Mesenchymal stem cell (in vitro differentiated cells and primary cell): ENCODE measurements at regions not wholly inside any gene's neighbourhood (a gene's known extent, or its start where the extent isn't known, plus 50 kb on each side); places are given as distances from the start of the nearest gene placed in this dataset.

ENCODE experiments used
- DNase-seq: peaks from one replicate; pipeline ENCODE4 v3.0.0-alpha.2; 2013
- H2AFZ ChIP-seq: one replicate; pipeline ENCODE4 v1.6.1; 2013; ENCODE audit warnings: low read depth, mild to moderate bottlenecking, control low read depth, inconsistent platforms, low read length, moderate library complexity
- H2AK5ac ChIP-seq: 2 replicates; pipeline ENCODE4 v1.6.1; 2013; ENCODE audit warnings: low read length, moderate library complexity, mild to moderate bottlenecking, inconsistent platforms; ENCODE audit not compliant: severe bottlenecking
- H2BK120ac ChIP-seq: one replicate; pipeline ENCODE4 v1.6.1; 2013; ENCODE audit warnings: low read depth, mild to moderate bottlenecking, inconsistent platforms, low read length, moderate library complexity
- H2BK12ac ChIP-seq, 2 experiments: one replicate each; pipeline ENCODE4 v1.6.1; 2013; ENCODE audit warnings: inconsistent platforms in 2 of 2, low read length in 2 of 2, mild to moderate bottlenecking in 2 of 2, moderate library complexity in 2 of 2, control low read depth in 1 of 2
- H2BK15ac ChIP-seq: one replicate; pipeline ENCODE4 v1.6.1; 2013; ENCODE audit warnings: mild to moderate bottlenecking, low read depth, inconsistent platforms; ENCODE audit not compliant: poor library complexity, severe bottlenecking
- H2BK5ac ChIP-seq: 2 replicates; pipeline ENCODE4 v1.6.1; 2013; ENCODE audit warnings: low read depth, mild to moderate bottlenecking, low read length, control low read depth, inconsistent platforms; ENCODE audit not compliant: poor library complexity, severe bottlenecking
- H3K14ac ChIP-seq, 2 experiments: one replicate each; pipeline ENCODE4 v1.6.1; 2013; ENCODE audit warnings: inconsistent platforms in 2 of 2, low read length in 2 of 2, control low read depth in 1 of 2, mild to moderate bottlenecking in 1 of 2, moderate library complexity in 1 of 2
- H3K18ac ChIP-seq, 2 experiments: one replicate each; pipeline ENCODE4 v1.6.1; 2013; ENCODE audit warnings: inconsistent platforms in 2 of 2, low read length in 2 of 2, control low read depth in 1 of 2, low read depth in 1 of 2, mild to moderate bottlenecking in 1 of 2
- H3K23ac ChIP-seq, 2 experiments: one replicate each; pipeline ENCODE4 v1.6.1; 2013; ENCODE audit warnings: inconsistent platforms in 2 of 2, low read length in 2 of 2, mild to moderate bottlenecking in 2 of 2, moderate library complexity in 2 of 2, control low read depth in 1 of 2
- H3K27ac ChIP-seq: 2 replicates; pipeline ENCODE4 v1.5.1; 2013; ENCODE audit warnings: mild to moderate bottlenecking, moderate library complexity, low read length, control low read depth, inconsistent platforms; ENCODE audit not compliant: poor library complexity, severe bottlenecking
- H3K27me3 ChIP-seq, 2 experiments: 2 replicates each; pipeline versions ENCODE4 v1.6.1 to v1.7.0; 2013; ENCODE audit warnings: low read length in 2 of 2, mild to moderate bottlenecking in 2 of 2, moderate library complexity in 2 of 2, control low read depth in 1 of 2, inconsistent platforms in 1 of 2; ENCODE audit not compliant: control insufficient read depth in 1 of 2, insufficient read depth in 1 of 2
- H3K36me3 ChIP-seq, 2 experiments: 2 replicates each; pipeline versions ENCODE4 v1.6.1 to v1.7.0; 2013; ENCODE audit warnings: low read length in 2 of 2, control low read depth in 1 of 2, inconsistent platforms in 1 of 2, low read depth in 1 of 2, mild to moderate bottlenecking in 1 of 2; ENCODE audit not compliant: insufficient read depth in 2 of 2, control insufficient read depth in 1 of 2
- H3K4ac ChIP-seq, 2 experiments: one replicate each; pipeline ENCODE4 v1.6.1; 2013; ENCODE audit warnings: inconsistent platforms in 2 of 2, low read length in 2 of 2, mild to moderate bottlenecking in 2 of 2, moderate library complexity in 2 of 2, control low read depth in 1 of 2, low read depth in 1 of 2
- H3K4me1 ChIP-seq: 2 replicates; pipeline ENCODE4 v1.6.1; 2013; ENCODE audit warnings: low read depth, low read length, control low read depth; ENCODE audit not compliant: control insufficient read depth, insufficient read depth
- H3K4me2 ChIP-seq: 2 replicates; pipeline ENCODE4 v1.6.1; 2013; ENCODE audit warnings: low read length, mild to moderate bottlenecking, inconsistent platforms; ENCODE audit not compliant: poor library complexity, severe bottlenecking
- H3K4me3 ChIP-seq, 2 experiments: 2 replicates each; pipeline versions ENCODE4 v1.5.1 to v1.7.0; 2013; ENCODE audit warnings: low read length in 2 of 2, mild to moderate bottlenecking in 2 of 2, control low read depth in 1 of 2, low read depth in 1 of 2; ENCODE audit not compliant: insufficient read depth in 1 of 2
- H3K79me1 ChIP-seq: replicated peaks from 2 replicates; pipeline ENCODE4 v1.6.1; 2013; ENCODE audit warnings: mild to moderate bottlenecking, control low read depth, low read length, inconsistent platforms; ENCODE audit not compliant: poor library complexity, severe bottlenecking
- H3K9ac ChIP-seq: 2 replicates; pipeline ENCODE4 v1.7.0; 2013; ENCODE audit warnings: mild to moderate bottlenecking, low read length, moderate library complexity
- H3K9me3 ChIP-seq: 2 replicates; pipeline ENCODE4 v1.7.0; 2013; ENCODE audit warnings: mild to moderate bottlenecking, low read length; ENCODE audit not compliant: control insufficient read depth
- H4K8ac ChIP-seq: one replicate; pipeline ENCODE4 v1.6.1; 2013; ENCODE audit warnings: inconsistent platforms, mild to moderate bottlenecking, low read length, moderate library complexity
- H4K91ac ChIP-seq: one replicate; pipeline ENCODE4 v1.6.1; 2013; ENCODE audit warnings: mild to moderate bottlenecking, low read length, inconsistent platforms
- WGBS: methylation state at CpG from one replicate; pipeline ENCODE4 v1.1.7; 2013; ENCODE audit warnings: mixed read lengths; 5-methylcytosine and 5-hydroxymethylcytosine counted together

- WGBS, result 73% methylated on average over 1 of the region's 2 CpGs
- H3K18ac ChIP-seq, result no peak overlapping the region
- no peak overlapping the region for H3K9ac ChIP-seq
- H2BK15ac ChIP-seq, result no peak overlapping the region
- H2BK120ac ChIP-seq, result no peak overlapping the region
- no peak overlapping the region for H3K4ac ChIP-seq
- no peak overlapping the region for H3K23ac ChIP-seq
- H3K79me1 ChIP-seq, result no peaks in the 10 kb centered on the region
- H3K4me1 ChIP-seq, result no peaks in the 10 kb centered on the region
- H3K4me2 ChIP-seq, result no peak overlapping the region
- H3K27ac ChIP-seq, result no peak overlapping the region
- no peak overlapping the region for H4K8ac ChIP-seq
- H3K9me3 ChIP-seq, result no peaks in the 10 kb centered on the region
- H2AFZ ChIP-seq, result no peak overlapping the region
- no peak overlapping the region for H2AK5ac ChIP-seq
- no peaks in the 10 kb centered on the region for H3K36me3 ChIP-seq
- DNase-seq, result no peak
- H3K27me3 ChIP-seq, result no peaks in the 10 kb centered on the region
- no peak overlapping the region for H2BK5ac ChIP-seq
- no peak overlapping the region for H4K91ac ChIP-seq
- H3K4me3 ChIP-seq, result no peak overlapping the region
- H3K14ac ChIP-seq, result no peak overlapping the region
- H2BK12ac ChIP-seq, result no peak overlapping the region
Measured at GRCh38 chr13:65054277-65054676, 2175.9 kb downstream of the PCDH9 start.

GRCh38 chr13:65036999-65037398 is 2193.1 kb downstream of the PCDH9 start:
- Histone ChIP-seq H2BK12ac (no peak overlapping the region), H3K4me3 (no peak overlapping the region), H3K9ac (no peak overlapping the region), H3K9me3 (peaks cover 3% of the 10 kb centered on the region), H3K36me3 (no peaks in the 10 kb centered on the region), H4K91ac (no peak overlapping the region), H3K4ac (no peak overlapping the region), H3K27ac (no peak overlapping the region), H3K27me3 (no peaks in the 10 kb centered on the region), H2AK5ac (no peak overlapping the region), H3K79me1 (no peaks in the 10 kb centered on the region), H2BK15ac (no peak overlapping the region), H3K4me2 (no peak overlapping the region), H3K23ac (no peak overlapping the region), H3K4me1 (no peaks in the 10 kb centered on the region), H3K14ac (no peak overlapping the region), H2BK5ac (no peak overlapping the region), H4K8ac (no peak overlapping the region), H2AFZ (no peak overlapping the region), H3K18ac (no peak overlapping the region), H2BK120ac (no peak overlapping the region)
- no peak for DNase-seq
- WGBS, result 80% methylated on average over 1 of the region's 1 CpG

- H3K23ac ChIP-seq, result no peak overlapping the region
- no peak overlapping the region for H2BK5ac ChIP-seq
- no peak for DNase-seq
Measured at GRCh38 chr13:65035302-65035701, 2194.8 kb downstream of the PCDH9 start.

GRCh38 chr13:65034266-65034665 is 2195.9 kb downstream of the PCDH9 start:
- no peak overlapping the region for H2BK120ac ChIP-seq
- no peak overlapping the region for H3K9ac ChIP-seq
- no peak overlapping the region for H2AFZ ChIP-seq
- no peaks in the 10 kb centered on the region for H3K4me1 ChIP-seq
- H3K9me3 ChIP-seq, result peaks cover 3% of the 10 kb centered on the region
- no peak overlapping the region for H2BK5ac ChIP-seq
- H4K91ac ChIP-seq, result no peak overlapping the region
- H3K27ac ChIP-seq, result no peak overlapping the region
- no peak overlapping the region for H2BK15ac ChIP-seq
- H4K8ac ChIP-seq, result no peak overlapping the region
- H3K23ac ChIP-seq, result no peak overlapping the region
- H3K14ac ChIP-seq, result no peak overlapping the region
- no peaks in the 10 kb centered on the region for H3K27me3 ChIP-seq
- H3K4ac ChIP-seq, result no peak overlapping the region
- no peak overlapping the region for H3K18ac ChIP-seq
- no peak overlapping the region for H2AK5ac ChIP-seq
- no peak for DNase-seq
- 96% methylated on average over 17 of the region's 22 CpGs for WGBS
- H3K4me3 ChIP-seq, result no peak overlapping the region
- no peak overlapping the region for H3K4me2 ChIP-seq
- no peaks in the 10 kb centered on the region for H3K36me3 ChIP-seq
- no peaks in the 10 kb centered on the region for H3K79me1 ChIP-seq
- H2BK12ac ChIP-seq, result no peak overlapping the region

More at GRCh38 chr13:65035302-65035701, 2194.8 kb downstream of the PCDH9 start:
- Histone ChIP-seq H3K14ac (no peak overlapping the region), H2AFZ (no peak overlapping the region), H2BK120ac (no peak overlapping the region), H3K27ac (no peak overlapping the region), H3K9me3 (peaks cover 3% of the 10 kb centered on the region), H2AK5ac (no peak overlapping the region), H3K79me1 (no peaks in the 10 kb centered on the region), H3K18ac (no peak overlapping the region), H4K91ac (no peak overlapping the region), H3K4me1 (no peaks in the 10 kb centered on the region), H3K4me2 (no peak overlapping the region), H4K8ac (no peak overlapping the region), H3K4ac (no peak overlapping the region), H3K36me3 (no peaks in the 10 kb centered on the region), H3K27me3 (no peaks in the 10 kb centered on the region), H2BK12ac (no peak overlapping the region), H3K9ac (no peak overlapping the region), H3K4me3 (no peak overlapping the region), H2BK15ac (no peak overlapping the region)
